ENCODE measurements at regions not wholly inside any gene's neighbourhood (a gene's known extent, or its start where the extent isn't known, plus 50 kb on each side); places are given as distances from the start of the nearest gene placed in this dataset.

- TF ChIP-seq CTCF (IDR thresholded peaks at IDR 0.05; ENCODE audit: borderline replicate concordance, extremely low read depth, low read length, poor library complexity, severe bottlenecking): no peak
- TF ChIP-seq EZH2 (IDR thresholded peaks at IDR 0.05; ENCODE audit: borderline replicate concordance, low read depth, low read length, severe bottlenecking): no peak
Observed at GRCh38 chr4:132992686-132993085, 156.4 kb upstream of the PCDH10 start.
